HepG2 (cell line): ENCODE measurements at regions not wholly inside any gene's neighbourhood (a gene's known extent, or its start where the extent isn't known, plus 50 kb on each side); places are given as distances from the start of the nearest gene placed in this dataset.

Experiments used
- ASH2L ChIP-seq: fragments of 300-600, 200-600 bp; sonication (generic); IDR thresholded peaks from 2 replicates; pipeline ENCODE4 v1.7.0; 2017; ENCODE audit warnings: low read depth, mild to moderate bottlenecking, moderate library complexity, mixed read lengths, low read length; ENCODE audit not compliant: insufficient read length
- CTCF ChIP-seq: sonication (generic); formaldehyde crosslinking; IDR thresholded peaks from 2 replicates; pipeline ENCODE4 v1.5.0; 2020; ENCODE audit warnings: mild to moderate bottlenecking, missing genetic modification reagents, moderate library complexity
- ESRRA ChIP-seq: sonication (generic); formaldehyde crosslinking; IDR thresholded peaks from 2 replicates; pipeline ENCODE4 v1.5.1; 2020; ENCODE audit warnings: mild to moderate bottlenecking, low read depth, missing genetic modification reagents
- GABPA ChIP-seq, 2 experiments: IDR thresholded peaks; 2 replicates each; pipeline ENCODE4 v1.6.1; 2011 to 2016; ENCODE audit warnings: low read depth in 2 of 2, low read length in 1 of 2, missing biosample characterization in 1 of 2, missing genetic modification characterization in 1 of 2
- HOXA7 ChIP-seq: sonication (generic); formaldehyde crosslinking; IDR thresholded peaks from 2 replicates; pipeline ENCODE4 v1.8.1; 2022; ENCODE audit warnings: mild to moderate bottlenecking, missing genetic modification reagents, moderate library complexity
- MAX ChIP-seq: IDR thresholded peaks from 2 replicates; pipeline ENCODE4 v1.6.1; 2012; ENCODE audit warnings: inconsistent platforms
- ZNF281 ChIP-seq: sonication (generic); formaldehyde crosslinking; IDR thresholded peaks from 2 replicates; pipeline ENCODE4 v1.4.0; 2020; ENCODE audit warnings: missing genetic modification reagents, borderline replicate concordance
- ZNF670 ChIP-seq: sonication (generic); formaldehyde crosslinking; IDR thresholded peaks from 2 replicates; pipeline ENCODE4 v1.8.0; 2022; ENCODE audit warnings: mild to moderate bottlenecking, missing genetic modification reagents, borderline replicate concordance
- ZNF746 ChIP-seq: sonication (generic); formaldehyde crosslinking; IDR thresholded peaks from 2 replicates; pipeline ENCODE4 v1.8.0; 2022; ENCODE audit warnings: mild to moderate bottlenecking, missing genetic modification reagents

GRCh38 chr18:37754141-37754540 is 188.5 kb upstream of the CELF4 start:
- no peak for TF ChIP-seq CTCF
- no peak for TF ChIP-seq GABPA (IDR thresholded peaks at IDR 0.05; ENCODE audit: low read depth, low read length)
- no peak for TF ChIP-seq GABPA (CRISPR knock-in tag; IDR thresholded peaks at IDR 0.05; ENCODE audit: low read depth)
- TF ChIP-seq ASH2L, result no peak
- TF ChIP-seq ZNF670, result no peak
- no peak for TF ChIP-seq HOXA7 (CRISPR knock-in tag)
- TF ChIP-seq ZNF746 (CRISPR knock-in tag), result no peak
- no peak for TF ChIP-seq ESRRA (CRISPR knock-in tag)
- no peak for TF ChIP-seq MAX
- no peak for TF ChIP-seq ZNF281
